ENCODE measurements at regions not wholly inside any gene's neighbourhood (a gene's known extent, or its start where the extent isn't known, plus 50 kb on each side); places are given as distances from the start of the nearest gene placed in this dataset.
A peak's percentile ranks its signal among the peaks of the same experiment; 100 is the strongest.

GRCh38 chr2:217622205-217623060 lies 380.4 kb downstream of the TNS1 start:
- H3K27me3 Mint-ChIP-seq (ENCODE audit: low read depth, unreplicated experiment): no peaks in the 10 kb centered on the region
- Histone ChIP-seq H3K4me3 (ENCODE audit: insufficient read depth, low read depth, low read length) (no peak overlapping the region), H3K4me1 (ENCODE audit: insufficient read depth, low read length) (peaks cover 19% of the 10 kb centered on the region), H3K9me3 (ENCODE audit: insufficient read depth, low read depth, low read length) (no peaks in the 10 kb centered on the region), H3K27me3 (ENCODE audit: insufficient read depth, low read length) (no peaks in the 10 kb centered on the region), H2AFZ (ENCODE audit: low read depth, low read length) (peak overlapping the region; percentile 13), H3K27ac (ENCODE audit: low read depth, low read length) (peak overlapping the region; percentile 32), H3K4me2 (ENCODE audit: low read length) (peak overlapping the region; percentile 46), H3K9ac (ENCODE audit: low read length) (peak overlapping the region; percentile 23), H3K36me3 (ENCODE audit: insufficient read depth, low read length) (no peaks in the 10 kb centered on the region), H3K79me2 (ENCODE audit: insufficient read depth, low read length) (no peaks in the 10 kb centered on the region), H4K20me1 (ENCODE audit: insufficient read depth, low read length) (no peaks in the 10 kb centered on the region)
- peaks cover 1% of the 10 kb centered on the region for H3K9me3 Mint-ChIP-seq (ENCODE audit: unreplicated experiment)
- peaks cover 2% of the 10 kb centered on the region for H3K36me3 Mint-ChIP-seq (ENCODE audit: low read depth, unreplicated experiment)
- peak overlapping the region; percentile 94 for H3K27ac Mint-ChIP-seq (ENCODE audit: unreplicated experiment)
- no peak overlapping the region for H3K4me3 Mint-ChIP-seq (ENCODE audit: unreplicated experiment)
- DNase-seq (ENCODE audit: low read depth): peak; percentile 91
- no peak for FAIRE-seq
- peaks cover 54% of the 10 kb centered on the region for H3K4me1 Mint-ChIP-seq (ENCODE audit: low read depth, unreplicated experiment)
- TF ChIP-seq EZH2 (IDR thresholded peaks at IDR 0.05; ENCODE audit: insufficient read depth, low read length): no peak
- TF ChIP-seq CTCF (IDR thresholded peaks at IDR 0.05; ENCODE audit: insufficient read depth, low read depth, low read length): no peak

- no peak overlapping the region for H3K4me3 Mint-ChIP-seq (ENCODE audit: unreplicated experiment)
- Histone ChIP-seq H3K4me1 (ENCODE audit: insufficient read depth, low read length) (peaks cover 19% of the 10 kb centered on the region), H3K27me3 (ENCODE audit: insufficient read depth, low read length) (no peaks in the 10 kb centered on the region), H3K4me3 (ENCODE audit: insufficient read depth, low read depth, low read length) (no peak overlapping the region), H3K9ac (ENCODE audit: low read length) (no peak overlapping the region), H3K9me3 (ENCODE audit: insufficient read depth, low read depth, low read length) (no peaks in the 10 kb centered on the region), H3K4me2 (ENCODE audit: low read length) (no peak overlapping the region), H4K20me1 (ENCODE audit: insufficient read depth, low read length) (no peaks in the 10 kb centered on the region), H3K36me3 (ENCODE audit: insufficient read depth, low read length) (no peaks in the 10 kb centered on the region), H3K79me2 (ENCODE audit: insufficient read depth, low read length) (no peaks in the 10 kb centered on the region), H3K27ac (ENCODE audit: low read depth, low read length) (no peak overlapping the region), H2AFZ (ENCODE audit: low read depth, low read length) (no peak overlapping the region)
- DNase-seq (ENCODE audit: low read depth) (peak; percentile 49), FAIRE-seq (no peak)
- H3K36me3 Mint-ChIP-seq (ENCODE audit: low read depth, unreplicated experiment): peaks cover 2% of the 10 kb centered on the region
- peak overlapping the region; percentile 94 for H3K27ac Mint-ChIP-seq (ENCODE audit: unreplicated experiment)
- no peaks in the 10 kb centered on the region for H3K27me3 Mint-ChIP-seq (ENCODE audit: low read depth, unreplicated experiment)
- H3K9me3 Mint-ChIP-seq (ENCODE audit: unreplicated experiment): peaks cover 1% of the 10 kb centered on the region
- H3K4me1 Mint-ChIP-seq (ENCODE audit: low read depth, unreplicated experiment): peaks cover 63% of the 10 kb centered on the region
- TF ChIP-seq CTCF (IDR thresholded peaks at IDR 0.05; ENCODE audit: insufficient read depth, low read depth, low read length): no peak
- TF ChIP-seq EZH2 (IDR thresholded peaks at IDR 0.05; ENCODE audit: insufficient read depth, low read length): no peak
Measured at GRCh38 chr2:217621391-217621801, 381.4 kb downstream of the TNS1 start.

GRCh38 chr2:217618744-217619143 lies 384.1 kb downstream of the TNS1 start:
- H3K4me1 Mint-ChIP-seq (ENCODE audit: low read depth, unreplicated experiment): peaks cover 51% of the 10 kb centered on the region
- no peak for DNase-seq (ENCODE audit: low read depth)
- no peaks in the 10 kb centered on the region for H3K9me3 ChIP-seq (ENCODE audit: insufficient read depth, low read depth, low read length)
- no peaks in the 10 kb centered on the region for H3K27me3 Mint-ChIP-seq (ENCODE audit: low read depth, unreplicated experiment)
- H2AFZ ChIP-seq (ENCODE audit: low read depth, low read length): no peak overlapping the region
- no peak for TF ChIP-seq EZH2 (IDR thresholded peaks at IDR 0.05; ENCODE audit: insufficient read depth, low read length)
- TF ChIP-seq CTCF (IDR thresholded peaks at IDR 0.05; ENCODE audit: insufficient read depth, low read depth, low read length): no peak
- FAIRE-seq: no peak
- no peak overlapping the region for H3K4me2 ChIP-seq (ENCODE audit: low read length)
- no peaks in the 10 kb centered on the region for H3K27me3 ChIP-seq (ENCODE audit: insufficient read depth, low read length)
- H3K4me3 ChIP-seq (ENCODE audit: insufficient read depth, low read depth, low read length): no peak overlapping the region
- H3K36me3 Mint-ChIP-seq (ENCODE audit: low read depth, unreplicated experiment): no peaks in the 10 kb centered on the region
- H3K4me1 ChIP-seq (ENCODE audit: insufficient read depth, low read length): peaks cover 19% of the 10 kb centered on the region
- H3K27ac Mint-ChIP-seq (ENCODE audit: unreplicated experiment): no peak overlapping the region
- H4K20me1 ChIP-seq (ENCODE audit: insufficient read depth, low read length): no peaks in the 10 kb centered on the region
- H3K9me3 Mint-ChIP-seq (ENCODE audit: unreplicated experiment): no peaks in the 10 kb centered on the region
- no peak overlapping the region for H3K27ac ChIP-seq (ENCODE audit: low read depth, low read length)
- H3K9ac ChIP-seq (ENCODE audit: low read length): no peak overlapping the region
- no peaks in the 10 kb centered on the region for H3K79me2 ChIP-seq (ENCODE audit: insufficient read depth, low read length)
- H3K4me3 Mint-ChIP-seq (ENCODE audit: unreplicated experiment): no peak overlapping the region
- H3K36me3 ChIP-seq (ENCODE audit: insufficient read depth, low read length): no peaks in the 10 kb centered on the region
